HG03159 (cell line): ENCODE measurements at regions not wholly inside any gene's neighbourhood (a gene's known extent, or its start where the extent isn't known, plus 50 kb on each side); places are given as distances from the start of the nearest gene placed in this dataset.
"Not testable (repeated sequence)": the region's sequence is repeated elsewhere in the genome, so short reads cannot be mapped to it uniquely, and the experiment has no call there.

Experiments used
- ATAC-seq: cut with Tn5 transposase; IDR thresholded peaks from one replicate; pipeline ENCODE4 v1.9.1; 2021; ENCODE audit warnings: mild to moderate bottlenecking, moderate library complexity; ENCODE audit not compliant: unreplicated experiment

DNA sequence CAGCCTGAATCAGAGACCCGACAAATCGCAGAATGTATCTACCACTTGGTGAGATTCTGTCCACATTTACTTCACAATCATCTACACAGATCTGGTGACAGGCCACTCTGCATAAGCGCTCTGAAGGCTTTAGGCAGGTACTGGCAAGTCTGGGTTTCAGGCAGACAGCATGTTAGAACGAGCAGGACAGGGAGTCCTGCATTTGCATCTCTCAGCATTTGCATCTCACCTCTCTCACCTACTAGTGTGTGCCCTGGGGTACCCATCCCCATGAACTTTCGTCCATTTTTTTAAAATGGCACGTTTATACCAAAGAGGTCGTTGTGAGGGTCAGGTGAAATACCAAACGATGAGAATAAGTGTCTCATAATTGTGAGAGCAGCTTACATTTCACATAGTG lies 108.2 kb downstream of the SPATA31A1 start:
- peak; percentile 38 for ATAC-seq

DNA sequence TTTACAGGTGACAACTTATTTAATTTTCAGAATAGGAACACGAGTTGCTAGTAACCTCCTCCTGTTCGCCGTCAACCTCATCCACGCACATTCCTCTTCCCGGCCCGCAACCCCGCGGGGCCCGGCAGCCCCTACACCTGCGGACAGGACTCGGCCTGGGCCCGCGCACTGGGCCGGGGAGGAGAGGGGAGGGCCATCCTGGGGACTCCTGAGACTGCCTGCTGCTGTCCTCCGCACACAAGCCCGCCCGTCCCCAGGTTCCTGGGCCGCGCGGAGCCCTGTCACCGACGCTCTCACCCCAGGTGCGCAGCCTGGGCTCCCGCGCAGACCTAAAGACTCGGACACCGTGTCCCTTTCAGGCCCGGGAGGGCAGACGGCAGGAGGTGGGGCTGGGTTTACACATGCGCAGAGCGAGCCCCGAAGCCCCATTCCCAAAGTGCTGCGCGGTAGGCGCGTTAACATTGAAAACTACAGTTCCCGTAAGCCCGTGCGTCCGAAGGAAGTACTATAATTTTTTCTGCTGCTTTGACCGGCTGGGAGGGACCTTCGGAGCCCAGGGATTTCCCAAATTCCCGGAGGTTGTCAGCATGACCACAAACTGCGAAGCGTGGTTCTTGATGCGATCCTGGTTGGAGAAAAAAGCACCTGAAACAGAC lies 108.8 kb downstream of the SPATA31A1 start:
- ATAC-seq, result peak; percentile 96

DNA sequence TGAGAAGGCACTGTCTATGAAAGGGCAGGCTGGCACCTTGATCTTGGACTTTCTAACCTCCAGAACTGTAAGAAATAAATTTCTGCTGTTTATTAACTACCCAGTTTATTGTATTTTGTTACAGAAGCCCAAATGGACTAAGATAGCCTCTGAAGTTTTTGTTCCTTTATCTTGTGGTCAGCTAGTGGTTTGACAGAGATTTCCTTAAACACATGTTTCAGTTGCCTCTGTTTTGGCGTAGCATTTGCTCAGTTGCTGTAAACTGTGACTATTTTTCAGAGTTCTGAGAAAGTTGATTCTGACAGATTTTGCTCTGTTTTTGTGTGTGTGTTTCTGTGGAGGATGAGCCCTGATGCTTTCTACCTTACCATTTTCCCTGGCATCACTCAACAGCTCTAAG lies 119.0 kb downstream of the SPATA31A1 start:
- peak; percentile 99 for ATAC-seq

DNA sequence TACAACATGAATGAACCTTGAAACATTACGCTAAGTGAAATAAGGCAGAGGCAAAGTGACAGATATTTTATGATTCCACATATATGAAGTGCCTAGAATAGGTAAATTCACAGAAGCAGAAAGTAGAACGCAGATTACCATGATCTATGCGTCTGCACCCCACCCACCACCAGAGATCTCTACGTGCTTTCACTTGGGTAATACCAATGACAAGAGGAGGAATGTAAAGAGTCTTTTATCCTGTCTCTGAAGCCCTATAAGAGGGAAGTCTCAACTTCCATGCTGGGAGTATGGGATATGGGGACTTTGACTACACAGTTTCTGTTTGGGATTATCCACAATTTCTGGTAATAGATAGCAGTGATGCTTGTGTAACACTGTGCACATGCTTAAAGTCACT lies 127.6 kb downstream of the SPATA31A1 start:
- not testable (repeated sequence) for ATAC-seq

DNA sequence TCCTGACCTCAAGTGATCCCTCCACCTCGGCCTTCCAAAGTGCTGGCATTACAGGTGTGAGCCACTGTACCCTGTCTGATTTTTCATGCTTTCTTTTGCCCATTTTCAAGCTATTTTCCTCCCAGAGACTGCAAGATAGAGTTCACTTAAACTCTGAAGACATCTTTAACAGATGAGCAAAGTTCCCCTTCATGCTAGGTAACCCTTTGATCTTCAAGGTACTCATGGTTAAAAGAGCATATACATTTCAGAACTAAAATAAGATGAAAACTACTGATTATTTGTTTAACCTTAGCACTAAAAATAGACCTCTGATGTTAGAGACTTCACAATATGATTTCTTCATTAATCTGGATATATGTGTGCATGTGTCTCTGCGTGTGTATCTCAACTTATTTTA lies 128.4 kb downstream of the SPATA31A1 start:
- peak; percentile 33 for ATAC-seq

DNA sequence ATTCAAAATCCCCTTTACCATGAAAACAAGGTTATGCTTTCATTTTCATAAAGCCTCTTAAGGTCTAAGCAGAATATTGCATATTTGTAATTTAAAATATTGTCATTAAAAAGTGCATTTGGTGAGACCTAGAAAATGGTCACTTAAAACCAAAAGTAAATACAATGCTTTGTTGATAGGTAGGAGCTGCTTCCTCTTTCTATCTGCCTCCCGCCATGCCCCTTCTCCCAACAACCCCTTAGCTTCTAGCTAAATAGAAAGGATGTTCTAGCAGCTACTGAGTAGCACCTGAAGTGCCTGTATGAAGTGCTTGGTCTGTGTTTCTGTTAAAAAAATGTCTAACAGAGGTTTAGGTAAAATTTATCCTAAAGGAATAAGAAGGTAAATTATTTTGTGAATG lies 128.8 kb downstream of the SPATA31A1 start:
- peak; percentile 96 for ATAC-seq

DNA sequence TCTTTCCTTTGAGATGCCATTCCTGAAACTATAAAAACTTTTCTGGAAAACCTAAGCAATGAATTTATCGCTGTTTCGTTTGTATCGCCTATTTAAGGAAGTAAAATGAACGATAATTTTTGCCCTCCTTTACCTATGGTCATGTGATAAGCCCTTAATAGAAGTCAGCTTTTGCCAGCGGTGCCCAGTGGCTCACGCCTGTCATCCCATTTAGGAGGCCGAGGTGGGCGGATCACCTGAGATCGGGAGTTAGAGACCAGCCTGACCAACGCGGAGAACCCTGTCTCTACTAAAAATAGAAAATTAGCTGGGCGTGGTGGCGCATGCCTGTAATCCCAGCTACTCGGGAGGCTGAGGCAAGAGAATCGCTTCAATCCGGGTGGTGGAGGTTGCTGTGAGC lies 132.0 kb downstream of the SPATA31A1 start:
- not testable (repeated sequence) for ATAC-seq

DNA sequence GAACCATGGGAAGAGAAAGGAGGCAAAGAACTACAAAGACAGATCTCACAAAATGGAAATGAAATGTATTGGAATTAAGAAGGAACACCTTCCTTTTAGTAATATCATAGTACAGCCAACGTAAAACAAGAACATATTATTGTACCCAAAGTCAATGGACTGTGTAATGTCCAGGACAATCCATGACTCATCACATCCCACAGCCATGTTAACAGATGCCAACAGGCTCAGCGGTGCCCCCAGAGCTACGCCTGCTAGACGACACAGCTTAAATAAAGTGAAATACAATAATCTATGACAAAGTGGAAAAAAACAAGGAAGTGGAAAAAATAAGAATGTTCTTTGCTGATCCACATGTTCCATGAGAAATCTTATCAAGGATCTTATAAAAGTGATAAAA lies 140.8 kb downstream of the SPATA31A1 start:
- not testable (repeated sequence) for ATAC-seq

DNA sequence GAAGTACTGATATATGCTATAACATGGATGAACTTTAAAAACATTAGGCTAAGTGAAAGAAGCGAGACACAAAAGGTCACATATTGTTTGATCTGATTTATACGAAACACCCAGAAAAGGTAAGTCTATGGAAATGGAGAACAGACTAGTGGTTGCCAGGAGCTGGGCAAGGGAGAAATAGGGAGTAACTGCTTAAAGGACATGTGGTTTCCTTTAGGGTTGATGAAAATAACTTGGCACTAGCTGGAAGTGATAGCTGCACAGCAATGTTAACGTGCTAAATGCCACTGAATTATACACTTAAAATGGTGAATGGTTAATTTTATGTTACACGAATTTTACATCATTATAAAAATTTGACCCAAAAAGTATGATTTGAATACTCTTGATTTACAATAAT lies 147.7 kb downstream of the SPATA31A1 start:
- ATAC-seq, result not testable (repeated sequence)

DNA sequence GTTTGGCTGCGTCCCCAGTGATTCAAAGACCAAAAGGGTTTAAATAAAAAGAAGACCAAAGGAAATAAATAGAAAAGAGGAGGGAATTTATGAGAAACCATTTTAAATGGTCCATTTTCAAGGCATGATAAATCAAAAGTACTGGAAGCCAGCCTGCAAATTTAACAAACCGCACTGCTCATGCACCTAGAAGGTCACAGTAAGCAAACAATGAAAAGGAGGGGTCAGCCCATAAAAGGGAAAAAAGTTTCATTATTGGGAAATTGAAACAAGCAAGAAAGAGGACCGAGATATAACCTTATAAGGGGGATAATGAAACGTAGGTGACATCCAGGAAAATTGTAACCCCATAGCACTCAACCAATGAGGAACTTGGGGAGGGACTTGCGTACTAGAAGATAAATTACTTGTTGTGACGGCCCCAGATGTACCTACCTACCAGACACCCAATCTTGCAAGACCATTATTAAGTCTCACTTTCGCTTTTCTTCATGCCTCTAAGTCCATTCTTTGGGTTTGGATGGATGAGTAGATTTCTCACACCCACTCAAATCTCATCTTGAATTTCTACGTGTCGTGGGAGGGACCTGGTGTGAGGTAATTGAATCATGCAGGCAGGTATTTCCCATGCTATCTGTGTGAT lies 172.0 kb downstream of the SPATA31A1 start:
- not testable (repeated sequence) for ATAC-seq

DNA sequence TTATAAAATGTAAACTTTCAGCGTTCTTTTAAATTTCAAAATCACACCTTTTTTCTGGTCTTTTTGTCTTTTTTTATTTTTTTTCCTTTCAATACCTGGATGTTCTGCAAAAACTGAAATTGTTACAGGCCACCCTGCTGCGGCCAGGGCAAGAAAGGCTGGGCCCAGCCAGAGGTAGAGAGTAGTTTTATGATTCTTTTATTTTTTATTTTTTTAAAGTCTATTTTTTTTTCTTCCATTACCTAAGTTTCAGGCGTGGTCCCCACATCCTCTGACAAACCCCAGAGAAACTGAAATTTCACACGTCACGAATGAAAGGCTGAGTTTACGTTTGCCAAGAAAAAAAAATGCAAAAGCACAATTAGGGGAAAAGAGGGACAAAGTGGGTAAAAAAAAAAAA lies 177.1 kb downstream of the SPATA31A1 start:
- not testable (repeated sequence) for ATAC-seq

DNA sequence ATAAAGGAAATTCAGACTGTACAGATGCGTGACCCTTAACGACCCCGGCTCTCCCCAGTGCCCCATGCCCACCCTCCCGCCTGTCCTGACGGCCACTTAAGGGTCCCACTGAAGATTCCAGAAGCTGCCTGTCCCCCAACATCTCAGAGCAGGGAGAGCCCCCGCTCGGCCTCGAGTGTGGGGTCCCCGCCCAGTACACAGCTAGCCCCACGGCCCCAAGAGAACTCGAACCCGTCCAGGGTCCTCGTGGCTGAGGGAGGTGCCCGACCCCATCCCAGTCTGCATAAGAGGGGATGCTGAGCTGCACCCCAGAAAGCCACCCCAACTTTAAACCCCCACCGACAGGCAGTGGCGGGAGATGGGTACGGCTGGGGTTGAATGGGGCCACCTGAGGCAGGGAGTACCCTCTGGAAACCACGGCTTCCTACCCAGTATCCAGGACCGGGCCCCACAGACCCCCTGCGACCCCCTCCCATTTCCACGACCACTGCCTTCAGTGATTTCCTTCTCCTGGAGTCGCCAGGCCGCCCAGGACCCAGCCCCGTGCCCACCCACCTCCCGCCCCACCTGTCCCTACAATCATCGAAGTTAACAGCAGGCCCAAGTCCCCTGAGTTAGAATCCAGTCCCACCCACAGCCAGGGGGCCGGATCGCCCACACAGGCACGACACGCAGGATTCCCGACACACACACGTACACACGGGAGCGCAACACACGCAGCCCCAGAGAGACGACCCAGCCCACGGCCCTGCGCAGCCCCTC lies 177.7 kb downstream of the SPATA31A1 start:
- ATAC-seq, result not testable (repeated sequence)

DNA sequence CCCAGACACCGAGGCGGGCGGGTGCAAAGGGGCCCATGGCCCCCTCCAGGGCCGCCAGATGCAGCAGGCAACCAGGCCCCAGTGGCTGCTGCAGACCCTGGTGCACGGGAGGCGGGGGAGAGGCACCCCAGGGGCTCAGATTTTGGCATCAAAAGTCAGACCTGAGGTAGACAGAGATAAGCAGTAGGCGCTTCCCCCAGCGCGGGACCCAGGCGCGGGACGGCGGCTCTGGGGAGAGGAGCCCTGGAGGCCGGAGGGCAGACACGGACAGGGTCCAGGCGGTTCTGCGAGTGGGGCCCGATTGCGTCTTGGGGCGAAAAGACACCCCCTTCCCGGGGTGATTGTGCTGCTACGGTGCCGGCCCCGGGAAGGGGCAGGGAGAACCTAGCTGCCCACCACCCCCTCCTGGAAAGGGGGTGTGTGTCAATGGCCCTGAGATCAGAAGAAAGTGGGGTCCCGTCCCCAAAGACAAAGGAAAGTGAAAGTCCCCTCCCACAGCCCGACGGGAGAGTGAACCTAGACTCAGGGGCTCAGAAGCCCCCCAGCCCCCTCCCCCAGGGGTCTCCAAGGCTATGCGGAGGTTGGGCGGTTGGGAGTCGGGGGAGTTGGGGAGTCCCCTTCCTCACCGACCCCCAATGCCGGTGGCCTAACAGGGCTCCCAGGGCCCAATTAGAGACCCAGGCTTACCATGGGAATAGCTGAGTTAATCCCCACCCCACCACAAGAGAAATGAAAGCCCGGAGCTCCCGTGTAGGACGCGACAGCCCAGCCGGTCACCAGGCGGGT lies 178.5 kb downstream of the SPATA31A1 start:
- not testable (repeated sequence) for ATAC-seq

DNA sequence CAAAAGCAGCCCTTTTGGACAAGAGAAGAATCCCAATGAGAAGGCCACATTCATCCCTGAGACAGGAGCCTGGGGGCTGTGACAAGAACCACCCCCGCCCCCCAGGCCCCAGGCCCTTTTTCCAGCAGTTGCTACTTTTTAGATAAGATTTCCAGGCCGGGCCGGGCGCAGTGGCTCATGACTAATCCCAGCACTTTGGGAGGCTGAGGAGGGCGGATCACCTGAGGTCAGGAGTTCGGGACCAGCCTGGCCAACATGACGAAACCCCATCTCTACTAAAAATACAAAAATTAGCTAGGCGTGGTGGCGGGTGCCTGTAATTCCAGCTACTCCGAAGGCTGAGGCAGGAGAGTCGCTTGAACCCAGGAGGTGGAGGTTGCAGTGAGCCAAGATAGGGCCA lies 179.4 kb downstream of the SPATA31A1 start:
- not testable (repeated sequence) for ATAC-seq

DNA sequence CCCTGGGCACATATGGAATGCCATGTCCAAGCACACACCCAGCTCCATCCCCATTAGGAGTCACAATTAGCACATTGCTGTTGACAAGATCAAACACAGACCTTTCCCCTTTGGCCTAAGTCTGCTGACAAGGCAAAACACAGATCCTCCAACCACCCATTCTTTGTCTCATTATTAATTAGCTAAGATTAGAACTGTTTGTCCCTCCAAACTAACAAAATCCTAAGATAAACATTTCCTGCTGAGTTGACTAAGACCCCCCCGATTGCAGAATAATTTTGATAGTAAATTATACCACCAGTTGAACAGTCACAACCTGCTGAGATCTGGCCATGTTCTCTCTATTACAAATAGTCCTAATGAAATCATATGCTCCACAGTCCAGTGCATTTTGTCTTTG lies 186.7 kb downstream of the SPATA31A1 start:
- not testable (repeated sequence) for ATAC-seq

DNA sequence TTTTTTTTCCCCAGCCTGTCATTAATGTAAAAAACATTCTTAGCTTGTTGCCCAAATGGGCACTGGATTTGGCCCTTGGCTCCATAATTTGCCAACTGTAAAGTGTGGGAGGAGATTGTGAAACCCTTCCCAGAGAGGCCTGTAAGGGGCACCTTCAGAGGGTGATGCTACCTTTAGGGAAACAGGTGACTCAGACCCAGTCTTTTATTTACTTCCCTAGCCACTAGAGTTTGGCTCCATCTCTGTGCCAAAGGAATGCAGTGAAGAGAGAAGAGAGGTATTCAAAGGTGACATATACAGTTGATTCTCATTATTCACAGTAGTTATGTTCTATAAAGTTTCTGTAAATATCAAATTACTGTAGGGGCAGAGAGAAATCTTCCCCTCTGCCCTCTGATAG lies 189.6 kb downstream of the SPATA31A1 start:
- ATAC-seq, result not testable (repeated sequence)

DNA sequence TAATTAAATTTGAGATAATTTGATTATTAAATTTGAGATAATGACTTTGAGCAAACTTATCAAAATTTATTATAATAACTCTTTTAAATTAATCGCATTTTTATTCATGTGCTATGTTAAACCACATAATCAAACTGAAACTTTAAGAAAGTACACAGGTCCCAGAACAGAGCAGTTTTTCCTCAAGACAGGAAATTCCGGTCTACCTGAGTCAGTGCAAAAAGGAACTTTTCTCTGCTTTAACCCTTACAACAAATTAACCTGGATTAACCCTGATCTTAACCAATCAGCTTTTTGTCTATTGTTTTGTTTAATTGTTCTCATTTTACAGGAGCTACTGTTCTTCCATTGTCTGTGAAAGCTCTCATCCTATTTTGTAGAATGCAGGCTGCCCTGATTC lies 195.1 kb downstream of the SPATA31A1 start:
- ATAC-seq, result not testable (repeated sequence)

DNA sequence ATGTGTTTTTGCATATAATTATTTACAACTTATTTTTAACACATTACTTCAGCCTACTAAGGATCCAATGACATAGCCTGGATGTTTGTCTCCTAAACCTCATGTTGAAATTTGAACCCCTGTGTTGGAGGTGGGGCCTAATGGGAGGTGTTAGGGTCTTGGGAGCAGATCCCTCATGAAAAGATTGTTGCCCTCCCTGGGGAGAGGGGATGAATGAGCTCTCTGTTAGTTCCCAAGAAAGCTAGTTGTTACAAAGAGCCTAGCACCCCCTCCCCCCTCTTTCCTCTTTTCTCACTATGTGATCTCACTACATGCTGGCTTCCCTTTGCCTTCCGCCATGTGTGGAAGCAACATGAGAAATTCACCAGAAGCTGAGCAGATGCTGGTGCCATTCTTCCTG lies 196.1 kb downstream of the SPATA31A1 start:
- ATAC-seq, result not testable (repeated sequence)

DNA sequence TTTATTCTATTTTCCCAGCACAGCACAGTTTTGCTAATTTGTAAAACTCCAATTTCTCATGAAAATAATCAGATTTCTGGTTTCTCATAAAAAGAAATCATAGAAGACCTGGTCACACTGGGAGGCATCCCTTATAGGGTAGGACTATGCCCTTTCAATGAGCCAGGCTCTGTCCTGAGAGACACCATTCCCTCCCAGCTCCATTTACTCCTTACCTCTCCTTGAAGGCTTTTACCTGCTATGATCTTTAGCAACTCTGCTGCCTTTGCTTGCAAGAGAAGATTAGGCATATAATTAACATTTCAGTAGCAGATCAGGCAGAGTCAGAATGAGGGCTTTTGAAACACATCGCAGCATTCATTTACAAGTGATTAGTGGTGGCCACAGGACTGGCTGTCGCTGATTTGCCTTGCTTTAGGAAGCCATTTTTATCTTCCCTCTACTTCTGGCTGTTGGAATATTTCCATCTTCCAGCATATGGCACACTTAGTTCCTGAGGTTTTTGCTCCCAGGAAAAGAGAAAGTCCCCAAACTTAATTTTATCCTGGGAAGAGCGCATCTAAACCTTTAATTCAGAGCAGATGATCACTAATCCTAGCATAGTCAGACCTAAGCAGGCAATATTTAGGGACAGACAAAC lies 196.9 kb downstream of the SPATA31A1 start:
- not testable (repeated sequence) for ATAC-seq

DNA sequence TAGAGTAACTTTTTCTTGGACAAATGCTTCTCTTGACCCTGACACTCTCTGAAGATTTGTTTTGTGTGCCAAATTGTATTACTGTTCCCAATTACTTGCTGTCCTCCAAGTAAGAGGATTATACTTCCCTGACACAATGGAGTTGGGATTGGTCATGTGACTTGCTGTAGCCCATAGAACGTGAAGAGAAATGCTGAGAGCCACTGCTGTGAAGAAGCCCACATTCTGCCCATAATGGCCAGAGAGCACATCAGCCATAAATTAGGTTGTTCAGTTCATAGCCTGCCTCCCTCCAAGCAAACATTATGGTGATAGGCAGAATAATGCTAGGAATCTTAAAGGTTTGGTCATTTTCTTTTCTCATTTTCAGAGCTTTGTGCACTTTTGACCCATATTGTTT lies 198.9 kb downstream of the SPATA31A1 start:
- ATAC-seq, result not testable (repeated sequence)

DNA sequence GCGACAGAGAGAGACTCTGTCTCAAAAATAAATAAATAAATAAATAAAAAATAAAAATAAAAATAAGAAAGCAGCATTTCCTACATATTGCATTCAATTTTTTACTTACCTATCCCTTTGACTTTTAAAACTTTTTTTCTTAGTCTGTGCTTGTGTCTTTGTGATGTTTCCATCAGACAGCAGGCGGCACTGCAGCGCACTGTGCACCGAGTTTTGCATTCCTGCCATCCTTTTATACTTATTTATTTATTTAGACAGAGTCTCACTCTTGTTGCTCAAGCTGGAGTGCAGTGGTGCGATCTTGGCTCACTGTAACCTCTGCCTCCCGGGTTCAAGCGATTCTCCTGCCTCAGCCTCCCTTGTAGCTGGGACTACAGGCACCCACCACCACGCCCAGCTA lies 203.9 kb downstream of the SPATA31A1 start:
- not testable (repeated sequence) for ATAC-seq
